ENCODE measurements at regions not wholly inside any gene's neighbourhood (a gene's known extent, or its start where the extent isn't known, plus 50 kb on each side); places are given as distances from the start of the nearest gene placed in this dataset.

DNA sequence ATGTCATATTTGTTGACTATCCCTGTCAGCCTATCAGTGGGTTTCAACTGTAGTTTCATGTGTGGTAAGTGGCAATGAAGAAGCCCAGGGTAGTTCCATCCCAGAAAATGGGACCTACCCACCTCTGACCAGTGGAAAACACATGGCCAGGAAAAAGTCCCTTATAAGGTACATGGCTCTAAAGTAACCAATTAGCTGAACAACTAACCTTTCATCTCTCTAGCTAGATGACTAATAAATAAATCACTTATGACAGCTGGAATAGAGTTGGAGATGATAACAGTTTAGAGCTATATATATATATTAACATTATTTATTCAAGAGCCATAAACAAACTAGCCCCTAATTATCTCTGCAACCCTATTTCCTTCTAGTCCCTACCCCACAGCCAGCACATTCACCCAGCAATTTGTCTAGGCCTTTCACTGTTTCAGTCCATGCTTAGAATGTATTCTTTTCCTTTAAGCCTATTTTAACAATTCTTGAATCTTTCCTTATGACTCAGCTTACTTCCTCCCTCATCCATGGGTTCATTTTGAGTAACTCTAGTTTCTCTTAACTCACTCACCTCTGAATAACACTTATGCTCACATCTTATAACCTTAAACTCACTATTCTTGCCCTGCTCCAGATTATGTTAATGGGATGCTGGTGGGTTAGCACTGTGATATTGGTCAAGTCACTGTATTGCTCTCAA, 83.7 kb downstream of the TNFSF18 start:
- Histone ChIP-seq H3K27me3 (ENCODE audit: insufficient read depth, low read length) (no peaks in the 10 kb centered on the region), H3K27ac (ENCODE audit: insufficient read length, low read depth, low read length) (no peak overlapping the region), H2BK12ac (ENCODE audit: insufficient read length, low read depth, low read length) (no peak overlapping the region), H3K79me2 (ENCODE audit: insufficient read depth, low read length) (no peaks in the 10 kb centered on the region; the same call in 1 of the 2 replicates), H3K4me1 (ENCODE audit: insufficient read depth, low read length) (no peaks in the 10 kb centered on the region), H3K56ac (ENCODE audit: insufficient read length, low read depth, low read length) (no peak overlapping the region), H4K5ac (ENCODE audit: insufficient read length, low read depth, low read length) (no peak overlapping the region), H3K4me2 (ENCODE audit: insufficient read depth, insufficient read length, low read length) (no peak overlapping the region), H2BK120ac (ENCODE audit: low read depth, low read length, poor library complexity, severe bottlenecking) (no peak overlapping the region), H4K20me1 (ENCODE audit: control insufficient read depth, insufficient read depth, insufficient read length) (no peaks in the 10 kb centered on the region), H3K23me2 (ENCODE audit: insufficient read length, low read depth, low read length, poor library complexity, severe bottlenecking) (no peaks in the 10 kb centered on the region), H4K8ac (replicated peaks; ENCODE audit: insufficient read length, low read depth, low read length) (no peak overlapping the region), H3K9ac (ENCODE audit: extremely low read depth, insufficient read length, low read length) (no peak overlapping the region), H2AFZ (ENCODE audit: low read length) (no peak overlapping the region), H3K4ac (ENCODE audit: low read depth, low read length) (no peak overlapping the region), H2BK5ac (ENCODE audit: insufficient read length, low read length) (no peak overlapping the region), H3T11ph (ENCODE audit: low read length) (no peak overlapping the region), H2AK5ac (ENCODE audit: insufficient read length, low read length) (no peak overlapping the region), H3K14ac (ENCODE audit: insufficient read depth, low read length) (no peak overlapping the region), H2BK15ac (ENCODE audit: low read depth, low read length) (no peak overlapping the region), H3K23ac (ENCODE audit: insufficient read length, low read depth, low read length) (no peak overlapping the region), H3K9me3 (ENCODE audit: control insufficient read depth, low read depth, low read length) (no peaks in the 10 kb centered on the region), H4K91ac (ENCODE audit: insufficient read length, low read depth, low read length) (no peak overlapping the region), H3K18ac (ENCODE audit: insufficient read length, low read depth, low read length) (no peak overlapping the region), H2BK20ac (ENCODE audit: low read depth, low read length, poor library complexity, severe bottlenecking) (no peak overlapping the region), H3K79me1 (ENCODE audit: insufficient read depth, low read depth, low read length, poor library complexity, severe bottlenecking) (no peaks in the 10 kb centered on the region)
- H3K36me3 Mint-ChIP-seq (ENCODE audit: insufficient read depth in 1 of 3, low read depth in 3 of 3): no peaks in the 10 kb centered on the region
- H3K4me1 Mint-ChIP-seq: peaks cover 0 to 3% of the 10 kb centered on the region in 2 experiments; a peak in 2 of 4 replicates
- H3K27ac Mint-ChIP-seq: no peak overlapping the region
- TF ChIP-seq, protein P1, sequence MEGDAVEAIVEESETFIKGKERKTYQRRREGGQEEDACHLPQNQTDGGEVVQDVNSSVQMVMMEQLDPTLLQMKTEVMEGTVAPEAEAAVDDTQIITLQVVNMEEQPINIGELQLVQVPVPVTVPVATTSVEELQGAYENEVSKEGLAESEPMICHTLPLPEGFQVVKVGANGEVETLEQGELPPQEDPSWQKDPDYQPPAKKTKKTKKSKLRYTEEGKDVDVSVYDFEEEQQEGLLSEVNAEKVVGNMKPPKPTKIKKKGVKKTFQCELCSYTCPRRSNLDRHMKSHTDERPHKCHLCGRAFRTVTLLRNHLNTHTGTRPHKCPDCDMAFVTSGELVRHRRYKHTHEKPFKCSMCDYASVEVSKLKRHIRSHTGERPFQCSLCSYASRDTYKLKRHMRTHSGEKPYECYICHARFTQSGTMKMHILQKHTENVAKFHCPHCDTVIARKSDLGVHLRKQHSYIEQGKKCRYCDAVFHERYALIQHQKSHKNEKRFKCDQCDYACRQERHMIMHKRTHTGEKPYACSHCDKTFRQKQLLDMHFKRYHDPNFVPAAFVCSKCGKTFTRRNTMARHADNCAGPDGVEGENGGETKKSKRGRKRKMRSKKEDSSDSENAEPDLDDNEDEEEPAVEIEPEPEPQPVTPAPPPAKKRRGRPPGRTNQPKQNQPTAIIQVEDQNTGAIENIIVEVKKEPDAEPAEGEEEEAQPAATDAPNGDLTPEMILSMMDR (conservative IDR thresholded peaks at IDR 0.05): no peak
- no peak for DNase-seq
- peaks cover 3 to 7% of the 10 kb centered on the region in 2 experiments; a peak in 2 of 5 replicates for H3K9me3 Mint-ChIP-seq
- no peak overlapping the region for H3K4me3 Mint-ChIP-seq
- no peaks in the 10 kb centered on the region for H3K27me3 Mint-ChIP-seq (ENCODE audit: low read depth)

Measured in H9 (cell line).